SJCRH30 (cell line): ENCODE measurements at regions not wholly inside any gene's neighbourhood (a gene's known extent, or its start where the extent isn't known, plus 50 kb on each side); places are given as distances from the start of the nearest gene placed in this dataset.

Source experiments
- DNase-seq, 2 experiments: peaks; one replicate each; pipeline ENCODE4 v3.0.0-alpha.2; 2015 to 2020
- H3K27ac ChIP-seq: fragments of 250-450 bp; sonication (Bioruptor Pico); 2 replicates; pipeline ENCODE4 v1.5.1; 2020; ENCODE audit warnings: mild to moderate bottlenecking, moderate library complexity
- H3K27me3 ChIP-seq: fragments of 250-450 bp; sonication (Bioruptor Pico); 2 replicates; pipeline ENCODE4 v1.5.1; 2020; ENCODE audit warnings: mild to moderate bottlenecking, moderate library complexity
- H3K36me3 ChIP-seq: fragments of 250-450 bp; sonication (Bioruptor Pico); 2 replicates; pipeline ENCODE4 v1.5.1; 2020; ENCODE audit warnings: mild to moderate bottlenecking, moderate library complexity
- H3K4me1 ChIP-seq: fragments of 250-450 bp; sonication (Bioruptor Pico); 2 replicates; pipeline ENCODE4 v1.5.1; 2020; ENCODE audit warnings: mild to moderate bottlenecking, moderate library complexity
- H3K4me3 ChIP-seq: fragments of 250-450 bp; sonication (Bioruptor Pico); 2 replicates; pipeline ENCODE4 v1.5.1; 2020; ENCODE audit warnings: mild to moderate bottlenecking, moderate library complexity
- H3K9me3 ChIP-seq: fragments of 250-450 bp; sonication (Bioruptor Pico); replicated peaks from 2 replicates; pipeline ENCODE4 v1.5.1; 2020; ENCODE audit warnings: mild to moderate bottlenecking, moderate library complexity

DNA sequence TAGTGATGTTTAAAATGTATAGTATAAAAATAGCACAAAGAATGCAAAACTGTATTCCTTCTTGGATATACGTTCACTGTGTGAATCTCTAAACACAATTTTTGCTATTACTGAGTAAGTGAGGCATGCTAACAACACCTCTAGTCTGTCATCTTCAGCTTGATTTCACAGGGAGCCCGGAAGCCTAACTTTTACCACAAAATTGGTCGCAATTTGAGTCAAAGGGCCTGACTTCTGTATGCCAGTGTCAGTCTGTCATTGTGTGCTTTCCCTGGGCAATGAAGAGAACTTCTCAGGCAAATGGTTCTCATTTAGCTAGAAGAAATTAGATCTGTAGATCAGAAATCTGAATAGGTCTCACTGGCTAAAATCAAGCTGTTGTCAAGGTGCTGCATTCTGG is 1059.5 kb downstream of the FAM181B start:
- Histone ChIP-seq H3K9me3 (no peaks in the 10 kb centered on the region), H3K4me1 (no peaks in the 10 kb centered on the region), H3K36me3 (no peaks in the 10 kb centered on the region), H3K4me3 (no peak overlapping the region), H3K27ac (no peak overlapping the region), H3K27me3 (no peaks in the 10 kb centered on the region)
- DNase-seq = no peak

DNA sequence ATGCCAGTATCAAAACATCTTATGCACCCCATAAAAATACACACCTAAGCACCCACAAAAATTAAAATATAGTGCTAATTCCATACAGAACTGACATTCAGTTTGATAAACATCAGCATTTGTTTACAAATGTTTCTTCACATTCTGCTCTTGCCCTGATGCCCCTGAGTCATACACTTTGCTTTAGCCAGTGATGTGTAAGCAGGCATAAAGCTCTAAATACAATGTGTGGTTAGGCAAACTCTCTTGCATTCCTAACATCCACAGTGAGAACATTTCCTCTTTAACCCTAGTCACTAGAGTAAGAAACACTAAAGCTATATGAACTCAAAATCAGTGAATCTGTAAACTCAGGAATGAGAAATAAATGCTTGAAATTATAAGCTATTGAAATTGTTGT is 1060.7 kb downstream of the FAM181B start:
- Histone ChIP-seq H3K4me3 (no peak overlapping the region), H3K9me3 (no peaks in the 10 kb centered on the region), H3K27ac (no peak overlapping the region), H3K36me3 (no peaks in the 10 kb centered on the region), H3K27me3 (no peaks in the 10 kb centered on the region), H3K4me1 (no peaks in the 10 kb centered on the region)
- no peak for DNase-seq

DNA sequence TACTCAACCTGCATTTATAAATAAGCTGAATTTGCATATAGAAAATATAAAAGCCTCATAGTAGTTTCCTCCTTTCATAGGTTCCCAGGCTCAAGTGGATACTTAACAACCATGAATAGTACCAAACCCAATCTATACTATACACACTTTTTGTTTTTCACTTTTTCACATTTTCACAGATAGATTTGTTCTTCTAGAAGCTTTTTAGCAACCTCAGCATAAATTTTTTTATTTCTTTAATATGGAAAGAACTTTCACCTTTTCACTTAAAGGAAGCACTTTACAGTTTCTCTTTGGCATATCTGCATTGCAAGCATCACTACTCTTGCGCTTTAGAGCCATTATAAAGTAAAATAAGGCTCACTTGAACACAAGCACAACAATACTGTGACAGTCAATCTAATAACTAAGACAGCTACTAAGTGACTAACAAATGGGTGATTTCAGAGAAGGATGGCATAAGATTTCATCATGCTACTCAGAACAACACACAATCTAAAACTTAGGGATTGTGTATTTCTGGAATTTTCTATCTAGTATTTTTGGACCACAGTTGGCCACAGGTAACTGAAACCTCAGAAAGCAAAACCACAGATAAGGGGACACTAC is 1063.6 kb downstream of the FAM181B start:
- H3K27ac ChIP-seq = no peak overlapping the region
- no peak for DNase-seq

DNA sequence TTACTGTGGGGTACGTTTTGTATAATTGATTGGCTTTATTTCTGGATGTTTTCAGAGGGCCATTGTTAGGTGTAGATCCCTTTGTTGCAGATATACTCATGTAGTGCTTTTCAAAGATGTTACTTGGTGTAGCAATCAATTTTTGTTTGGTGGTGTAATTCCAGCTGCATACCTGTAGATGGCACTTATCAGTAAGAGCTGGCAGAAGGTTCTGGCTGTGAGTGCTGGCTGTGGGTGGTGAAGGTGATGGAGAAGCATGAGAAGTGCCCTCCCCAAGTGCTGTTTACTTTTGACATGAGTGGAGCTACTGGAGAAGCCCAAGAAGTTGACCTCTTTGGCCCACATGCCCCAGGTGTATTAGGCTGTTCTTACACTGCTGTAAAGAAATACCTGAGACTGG is 1074.9 kb downstream of the FAM181B start:
- peak; percentile 8 to 24 for DNase-seq
- no peaks in the 10 kb centered on the region for H3K4me1 ChIP-seq
- H3K36me3 ChIP-seq = no peaks in the 10 kb centered on the region
- no peak overlapping the region for H3K4me3 ChIP-seq
- H3K27me3 ChIP-seq = no peaks in the 10 kb centered on the region
- H3K27ac ChIP-seq = no peak overlapping the region
- no peaks in the 10 kb centered on the region for H3K9me3 ChIP-seq

More for the DNA sequence above, 1063.6 kb downstream of the FAM181B start:
- Histone ChIP-seq H3K36me3 (no peaks in the 10 kb centered on the region), H3K4me1 (no peaks in the 10 kb centered on the region), H3K4me3 (no peak overlapping the region), H3K9me3 (no peaks in the 10 kb centered on the region), H3K27me3 (no peaks in the 10 kb centered on the region)

DNA sequence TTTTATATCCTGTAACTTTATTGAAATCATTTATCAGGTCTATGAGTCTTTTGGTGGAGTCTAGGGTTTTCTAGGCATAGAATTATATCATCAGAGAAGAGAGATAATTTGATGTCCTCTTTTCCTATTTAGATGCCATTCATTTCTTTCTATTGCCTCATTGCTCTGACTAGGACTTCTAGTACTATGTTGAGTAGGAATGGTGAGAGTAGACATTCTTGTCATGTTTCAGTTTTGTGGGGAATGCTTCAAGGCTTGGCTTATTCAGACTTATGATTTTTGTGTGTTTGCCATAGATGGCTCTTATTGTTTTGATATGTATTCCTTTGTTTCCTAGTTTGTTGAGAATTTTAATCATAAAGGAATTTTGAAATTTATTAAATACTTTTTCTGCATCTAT is 1078.3 kb downstream of the FAM181B start:
- Histone ChIP-seq H3K27me3 (no peaks in the 10 kb centered on the region), H3K36me3 (no peaks in the 10 kb centered on the region), H3K27ac (no peak overlapping the region), H3K9me3 (no peaks in the 10 kb centered on the region), H3K4me3 (no peak overlapping the region), H3K4me1 (no peaks in the 10 kb centered on the region)
- no peak for DNase-seq

DNA sequence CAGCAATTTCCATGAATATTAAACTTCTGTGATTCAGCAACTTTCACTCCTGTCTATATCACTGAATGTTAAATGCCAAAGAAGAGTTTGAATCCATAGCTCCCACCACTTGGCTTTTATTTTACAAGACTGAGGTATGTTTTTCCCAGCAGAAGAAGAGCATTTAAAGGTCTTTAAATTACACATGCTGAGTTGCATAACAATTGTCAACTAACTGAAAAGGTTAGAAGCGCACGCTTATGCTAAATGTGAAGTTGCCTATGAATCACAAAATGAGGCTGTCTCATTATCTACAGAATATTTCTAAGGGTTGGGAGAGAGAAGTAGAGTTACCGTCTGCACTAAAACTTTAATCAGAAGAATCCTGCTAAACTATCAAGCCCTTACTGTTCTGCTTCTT is 1086.3 kb downstream of the FAM181B start:
- Histone ChIP-seq H3K27ac (no peak overlapping the region), H3K27me3 (no peaks in the 10 kb centered on the region), H3K9me3 (no peaks in the 10 kb centered on the region), H3K36me3 (no peaks in the 10 kb centered on the region), H3K4me3 (no peak overlapping the region), H3K4me1 (no peaks in the 10 kb centered on the region)
- DNase-seq = no peak

DNA sequence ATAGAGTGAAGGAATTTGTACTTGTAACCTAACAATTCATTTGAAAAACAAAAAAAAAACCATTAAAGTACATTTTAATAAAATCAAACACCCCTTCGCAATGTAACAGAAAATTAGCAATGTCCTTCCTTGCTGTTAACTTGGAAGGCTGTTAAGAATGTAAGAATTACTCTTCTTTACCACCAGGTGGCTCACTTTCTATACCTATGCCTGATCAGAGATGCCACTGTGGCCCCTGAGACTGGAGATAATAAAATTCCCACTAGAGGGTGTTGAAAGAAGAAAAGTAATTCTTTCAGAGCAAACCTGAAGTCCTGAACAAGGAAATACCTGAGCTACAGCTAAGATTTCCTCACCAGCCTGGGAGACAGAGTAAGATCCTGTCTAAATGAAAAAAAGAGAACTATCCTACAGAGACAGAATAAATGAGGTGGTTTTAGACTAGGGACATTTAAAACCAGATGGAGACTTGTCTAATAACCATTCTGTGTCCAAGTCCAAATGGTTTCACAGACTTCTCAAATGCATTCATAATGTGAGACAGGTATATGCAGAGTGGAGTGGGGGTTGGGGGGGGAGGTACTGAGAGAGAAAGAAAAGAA is 1089.3 kb downstream of the FAM181B start:
- H3K27ac ChIP-seq = no peak overlapping the region
- H3K4me3 ChIP-seq = no peak overlapping the region
- DNase-seq = peak; percentile 11 to 59
- no peaks in the 10 kb centered on the region for H3K9me3 ChIP-seq
- no peaks in the 10 kb centered on the region for H3K27me3 ChIP-seq
- H3K36me3 ChIP-seq = no peaks in the 10 kb centered on the region
- no peaks in the 10 kb centered on the region for H3K4me1 ChIP-seq

DNA sequence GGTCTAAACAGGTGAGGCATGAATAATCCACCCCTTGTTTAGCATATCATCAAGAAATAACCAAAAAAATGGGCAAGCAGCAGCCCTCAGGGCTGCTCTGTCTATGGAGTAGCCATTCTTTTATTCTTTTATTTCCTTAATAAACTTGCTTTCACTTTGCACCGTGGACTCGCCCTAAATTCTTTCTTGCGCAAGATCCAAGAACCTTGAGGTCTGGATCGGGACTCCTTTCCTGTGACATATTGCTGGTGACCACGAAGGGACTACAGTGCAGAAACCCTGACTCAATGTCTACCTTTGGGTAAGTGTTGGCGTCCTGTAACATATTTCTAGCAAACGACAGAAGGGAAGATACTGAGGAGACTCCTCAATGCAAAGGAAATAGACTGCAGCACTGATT is 1099.2 kb downstream of the FAM181B start:
- Histone ChIP-seq H3K27me3 (no peaks in the 10 kb centered on the region), H3K4me1 (no peaks in the 10 kb centered on the region), H3K4me3 (no peak overlapping the region), H3K36me3 (no peaks in the 10 kb centered on the region), H3K27ac (no peak overlapping the region), H3K9me3 (no peaks in the 10 kb centered on the region)
- no peak for DNase-seq

DNA sequence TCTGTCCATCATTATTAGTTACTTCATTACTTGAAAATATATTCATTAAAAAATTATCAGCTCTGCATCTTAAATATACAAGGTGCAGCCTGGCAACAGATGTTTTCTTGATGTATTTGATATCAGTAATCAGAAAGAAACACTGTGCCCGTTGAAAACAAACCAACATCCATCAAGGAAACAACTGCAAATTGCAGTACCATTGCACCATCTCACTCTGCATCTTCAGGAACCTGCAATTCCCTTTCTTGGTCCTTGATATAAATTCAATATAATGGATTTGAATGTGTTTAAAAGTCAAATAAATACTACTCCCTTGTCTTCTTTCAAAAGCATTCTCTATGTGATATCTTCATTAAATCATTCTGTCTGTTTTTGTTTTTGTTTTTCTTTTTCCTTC is 1131.2 kb downstream of the FAM181B start:
- H3K36me3 ChIP-seq = no peaks in the 10 kb centered on the region
- no peaks in the 10 kb centered on the region for H3K9me3 ChIP-seq
- H3K27ac ChIP-seq = no peak overlapping the region
- no peaks in the 10 kb centered on the region for H3K27me3 ChIP-seq
- H3K4me3 ChIP-seq = no peak overlapping the region
- no peak for DNase-seq
- H3K4me1 ChIP-seq = no peaks in the 10 kb centered on the region

DNA sequence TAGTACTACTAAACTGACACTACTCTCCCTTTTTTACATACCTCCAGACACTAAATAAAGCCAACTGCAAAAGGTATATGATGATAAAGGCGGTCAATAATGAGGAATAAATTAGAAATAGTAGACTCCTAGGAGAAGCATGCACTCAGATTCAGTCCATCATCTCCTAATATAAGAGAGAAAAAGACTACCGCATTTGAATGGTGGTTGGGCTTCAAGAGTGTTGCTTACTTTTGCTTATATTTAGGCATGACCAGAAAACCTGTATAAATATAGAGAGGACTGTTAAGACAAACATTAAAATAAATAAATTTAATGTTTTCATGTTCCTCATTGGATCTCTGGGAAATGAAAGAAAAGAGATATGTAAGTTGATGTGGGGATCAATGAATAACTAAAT is 1137.0 kb downstream of the FAM181B start:
- DNase-seq = no peak
- no peaks in the 10 kb centered on the region for H3K9me3 ChIP-seq
- no peaks in the 10 kb centered on the region for H3K36me3 ChIP-seq
- H3K4me1 ChIP-seq = no peaks in the 10 kb centered on the region
- no peaks in the 10 kb centered on the region for H3K27me3 ChIP-seq
- H3K27ac ChIP-seq = no peak overlapping the region
- no peak overlapping the region for H3K4me3 ChIP-seq

DNA sequence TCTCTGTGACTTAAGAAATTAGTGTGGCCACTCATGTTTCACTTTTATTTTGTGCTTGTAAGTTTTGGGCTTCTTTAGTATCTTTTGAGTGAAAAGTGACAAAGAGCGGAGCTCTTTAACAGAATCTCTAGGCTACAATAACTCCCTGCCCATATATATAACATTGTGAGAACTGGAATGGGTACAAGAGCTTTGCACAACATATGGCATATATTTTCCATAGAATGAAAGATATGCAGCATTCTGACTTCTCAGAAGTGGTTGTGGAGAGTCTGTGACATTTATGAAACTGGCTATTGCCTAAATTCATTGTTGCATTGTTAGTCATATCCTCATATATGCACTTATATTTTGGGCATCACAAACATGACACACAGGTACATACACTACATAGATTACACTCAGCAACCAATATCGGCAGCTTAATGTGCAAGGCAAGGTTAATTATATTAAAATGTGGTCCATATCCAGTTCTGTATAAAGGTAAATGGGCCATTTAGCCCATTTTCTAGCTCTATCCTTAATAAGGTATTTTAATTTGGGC is 1148.2 kb downstream of the FAM181B start:
- no peak for DNase-seq
- H3K9me3 ChIP-seq = no peaks in the 10 kb centered on the region

DNA sequence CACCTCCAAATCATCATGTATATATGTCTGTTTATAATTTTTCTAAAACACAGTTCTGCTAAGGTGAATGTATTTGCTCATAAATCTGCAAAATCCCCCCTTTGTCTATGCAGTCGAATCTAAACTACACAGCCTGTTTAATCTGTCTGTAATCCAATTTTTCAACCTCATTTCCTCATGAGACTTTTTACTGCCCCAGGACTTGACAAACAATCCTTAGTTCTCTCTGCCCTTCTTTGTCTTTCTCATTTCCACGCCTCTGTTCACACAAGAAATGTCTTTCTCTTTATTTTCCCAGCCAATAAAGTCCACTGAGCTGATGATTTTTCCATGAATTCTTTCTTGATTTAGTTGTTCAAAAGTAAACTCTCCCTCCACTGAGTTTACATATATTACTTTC is 1154.3 kb downstream of the FAM181B start:
- no peak overlapping the region for H3K27ac ChIP-seq
- H3K4me3 ChIP-seq = no peak overlapping the region
- H3K9me3 ChIP-seq = no peaks in the 10 kb centered on the region
- H3K27me3 ChIP-seq = no peaks in the 10 kb centered on the region
- DNase-seq = no peak
- H3K36me3 ChIP-seq = no peaks in the 10 kb centered on the region
- H3K4me1 ChIP-seq = no peaks in the 10 kb centered on the region

More for the DNA sequence above, 1148.2 kb downstream of the FAM181B start:
- Histone ChIP-seq H3K27ac (no peak overlapping the region), H3K27me3 (no peaks in the 10 kb centered on the region), H3K4me1 (no peaks in the 10 kb centered on the region), H3K36me3 (no peaks in the 10 kb centered on the region), H3K4me3 (no peak overlapping the region)

DNA sequence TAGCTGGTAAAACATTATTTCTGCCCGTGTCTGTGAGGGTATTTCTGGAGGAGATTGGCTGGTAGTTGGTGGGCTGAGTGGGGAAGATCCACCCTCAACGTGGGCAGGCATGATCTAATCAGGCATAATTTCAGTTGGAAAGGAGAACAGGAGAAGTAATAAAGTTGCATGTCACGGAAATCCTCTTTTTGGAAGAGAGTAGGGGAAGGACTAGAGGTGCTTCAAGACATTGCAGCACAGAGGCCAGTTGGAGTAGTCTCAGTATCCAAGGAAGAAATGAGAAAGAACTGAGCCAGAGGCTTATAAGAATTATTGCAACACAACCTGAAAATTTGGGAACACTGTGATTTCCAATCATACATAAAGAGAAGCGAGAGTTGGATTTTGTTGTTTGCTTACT is 1155.1 kb downstream of the FAM181B start:
- no peaks in the 10 kb centered on the region for H3K4me1 ChIP-seq
- H3K27ac ChIP-seq = no peak overlapping the region
- no peaks in the 10 kb centered on the region for H3K36me3 ChIP-seq
- no peaks in the 10 kb centered on the region for H3K27me3 ChIP-seq
- H3K4me3 ChIP-seq = no peak overlapping the region
- H3K9me3 ChIP-seq = no peaks in the 10 kb centered on the region
- DNase-seq = no peak

DNA sequence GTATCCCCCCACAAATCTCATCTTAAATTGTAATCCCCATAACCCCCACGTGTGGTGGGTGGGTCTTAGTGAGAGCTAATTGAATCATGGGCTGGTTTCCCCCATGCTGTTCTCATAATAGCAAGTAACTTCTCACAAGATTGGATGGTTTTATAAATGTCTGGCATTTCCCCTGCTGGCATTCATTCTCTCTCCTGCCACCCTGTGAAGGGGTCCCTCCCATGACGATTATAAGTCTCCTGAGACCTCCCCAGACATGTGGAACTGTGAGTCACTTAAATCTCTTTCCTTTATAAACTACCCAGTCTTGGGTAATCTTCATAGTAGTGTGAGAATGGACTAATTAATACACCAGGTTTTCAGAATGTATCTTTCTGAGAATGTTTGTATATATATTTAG is 1159.4 kb downstream of the FAM181B start:
- no peaks in the 10 kb centered on the region for H3K36me3 ChIP-seq
- no peak overlapping the region for H3K27ac ChIP-seq
- H3K27me3 ChIP-seq = no peaks in the 10 kb centered on the region
- no peaks in the 10 kb centered on the region for H3K4me1 ChIP-seq
- H3K4me3 ChIP-seq = no peak overlapping the region
- no peak for DNase-seq
- no peaks in the 10 kb centered on the region for H3K9me3 ChIP-seq

DNA sequence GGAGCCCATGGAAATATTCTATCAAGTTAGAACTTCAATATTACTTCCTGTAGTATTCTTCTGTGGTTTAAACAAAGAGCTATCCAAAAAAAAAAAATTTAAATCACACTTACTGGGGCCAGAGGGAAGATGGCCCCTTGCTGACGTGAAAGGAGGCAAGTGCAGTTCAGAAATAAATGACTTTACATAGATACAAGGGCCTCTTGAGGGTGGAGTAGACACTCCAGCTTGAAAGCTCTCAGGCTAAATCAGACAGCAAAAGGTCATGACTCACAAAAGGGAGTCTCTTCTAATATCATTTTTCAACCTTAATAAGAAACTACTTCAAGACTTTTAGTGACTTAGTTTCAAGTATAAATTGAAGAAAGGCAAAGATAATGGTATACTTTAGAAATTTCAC is 1160.3 kb downstream of the FAM181B start:
- no peaks in the 10 kb centered on the region for H3K36me3 ChIP-seq
- no peak for DNase-seq
- no peaks in the 10 kb centered on the region for H3K9me3 ChIP-seq
- H3K4me1 ChIP-seq = no peaks in the 10 kb centered on the region
- no peaks in the 10 kb centered on the region for H3K27me3 ChIP-seq
- no peak overlapping the region for H3K4me3 ChIP-seq
- no peak overlapping the region for H3K27ac ChIP-seq

DNA sequence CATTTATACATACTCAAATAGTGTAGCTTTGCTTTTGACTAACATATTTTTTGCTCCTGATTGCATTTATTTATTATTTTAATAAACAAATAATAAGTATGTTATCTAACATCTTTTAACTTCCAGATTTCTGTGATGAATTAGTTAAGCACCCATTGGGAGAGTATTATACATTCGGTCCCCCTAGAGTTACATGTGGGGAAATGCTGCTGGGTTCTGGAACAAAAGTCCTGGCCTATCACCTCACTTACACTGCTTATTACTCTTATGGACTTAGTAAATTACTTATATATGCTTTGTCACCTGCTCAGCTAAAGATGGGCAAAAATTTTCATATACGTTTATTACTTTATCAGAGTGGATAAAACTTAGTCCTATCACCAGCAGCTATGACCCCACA is 1163.0 kb downstream of the FAM181B start:
- Histone ChIP-seq H3K36me3 (no peaks in the 10 kb centered on the region), H3K9me3 (no peaks in the 10 kb centered on the region), H3K27ac (no peak overlapping the region), H3K27me3 (no peaks in the 10 kb centered on the region), H3K4me3 (no peak overlapping the region), H3K4me1 (no peaks in the 10 kb centered on the region)
- DNase-seq = no peak
